ENCODE measurements at regions not wholly inside any gene's neighbourhood (a gene's known extent, or its start where the extent isn't known, plus 50 kb on each side); places are given as distances from the start of the nearest gene placed in this dataset.

- Histone ChIP-seq H3K79me2 (ENCODE audit: insufficient read depth) (no peaks in the 10 kb centered on the region), H3K4me1 (ENCODE audit: insufficient read depth) (no peaks in the 10 kb centered on the region), H4K20me1 (ENCODE audit: insufficient read depth) (no peaks in the 10 kb centered on the region), H3K9me3 (ENCODE audit: low read depth) (no peaks in the 10 kb centered on the region), H3K9me2 (ENCODE audit: insufficient read depth) (no peaks in the 10 kb centered on the region), H2AFZ (no peak overlapping the region), H3K9ac (no peak overlapping the region), H3F3A (ENCODE audit: insufficient read depth) (no peaks in the 10 kb centered on the region), H3K27me3 (replicated peaks; ENCODE audit: insufficient read depth) (no peaks in the 10 kb centered on the region), H3K4me3 (no peak overlapping the region), H3K27ac (no peak overlapping the region), H3K36me3 (ENCODE audit: low read depth) (no peaks in the 10 kb centered on the region), H3K4me2 (ENCODE audit: unreplicated experiment) (no peak overlapping the region)
- WGBS, 2 experiments (ENCODE audit: low coverage in 1 of 2, low lambda C conversion rate in 2 of 2, missing lambda C conversion rate in 2 of 2), result 18 to 20% methylated on average over 9 of the region's 9 CpGs
- TF ChIP-seq EZH2phosphoT487 (IDR thresholded peaks at IDR 0.05; ENCODE audit: insufficient read depth, low read depth) (no peak), EZH2 (IDR thresholded peaks at IDR 0.05; ENCODE audit: insufficient read depth, poor library complexity, severe bottlenecking) (no peak)
- in situ Hi-C loops (cut with MboI), result no loop called here
- DNase-seq, result no peak
These were observed 547.1 kb upstream of the LINC00305 start for GRCh38 chr18:64695851-64696553.

DNA sequence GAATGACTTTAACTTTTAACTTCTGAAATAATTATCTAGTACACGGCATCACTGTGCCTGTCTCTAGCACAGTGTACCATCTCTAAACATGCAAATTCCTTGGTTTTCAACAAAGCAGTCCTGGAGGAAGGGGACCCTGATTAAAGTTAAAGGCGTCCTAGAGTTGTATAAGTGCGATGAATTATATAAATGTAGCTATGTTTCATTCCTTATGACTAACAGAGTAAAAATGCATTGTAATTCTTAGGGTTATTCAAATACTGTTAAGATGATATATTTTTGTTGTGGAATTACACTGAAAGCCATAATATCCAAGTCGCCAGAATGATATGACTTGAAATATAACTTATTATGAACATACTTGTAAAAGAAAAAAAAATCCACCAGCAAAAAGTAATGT is 544.9 kb upstream of the LINC00305 start:
- Histone ChIP-seq H3F3A (ENCODE audit: insufficient read depth) (no peaks in the 10 kb centered on the region), H3K36me3 (ENCODE audit: low read depth) (no peaks in the 10 kb centered on the region), H2AFZ (no peak overlapping the region), H3K4me2 (ENCODE audit: unreplicated experiment) (no peak overlapping the region), H3K27ac (no peak overlapping the region), H3K4me3 (no peak overlapping the region), H4K20me1 (ENCODE audit: insufficient read depth) (no peaks in the 10 kb centered on the region), H3K27me3 (replicated peaks; ENCODE audit: insufficient read depth) (no peaks in the 10 kb centered on the region), H3K4me1 (ENCODE audit: insufficient read depth) (no peaks in the 10 kb centered on the region), H3K9me2 (ENCODE audit: insufficient read depth) (no peaks in the 10 kb centered on the region), H3K9me3 (ENCODE audit: low read depth) (no peaks in the 10 kb centered on the region), H3K79me2 (ENCODE audit: insufficient read depth) (no peaks in the 10 kb centered on the region), H3K9ac (no peak overlapping the region)
- TF ChIP-seq EZH2phosphoT487 (IDR thresholded peaks at IDR 0.05; ENCODE audit: insufficient read depth, low read depth) (no peak), EZH2 (IDR thresholded peaks at IDR 0.05; ENCODE audit: insufficient read depth, poor library complexity, severe bottlenecking) (no peak)
- in situ Hi-C loops (cut with MboI), result no loop called here
- 26 to 33% methylated on average over 4 of the region's 4 CpGs for WGBS, 2 experiments (ENCODE audit: low coverage in 1 of 2, low lambda C conversion rate in 2 of 2, missing lambda C conversion rate in 2 of 2)
- DNase-seq, result no peak

GRCh38 chr18:64692826-64693225 is 543.9 kb upstream of the LINC00305 start:
- H3K4me1 ChIP-seq (ENCODE audit: insufficient read depth), result no peaks in the 10 kb centered on the region
- no peaks in the 10 kb centered on the region for H3K36me3 ChIP-seq (ENCODE audit: low read depth)
- H4K20me1 ChIP-seq (ENCODE audit: insufficient read depth), result no peaks in the 10 kb centered on the region
- no peak overlapping the region for H3K9ac ChIP-seq
- 11 to 14% methylated on average over 2 of the region's 2 CpGs for WGBS, 2 experiments (ENCODE audit: low coverage in 1 of 2, low lambda C conversion rate in 2 of 2, missing lambda C conversion rate in 2 of 2)
- no peaks in the 10 kb centered on the region for H3K79me2 ChIP-seq (ENCODE audit: insufficient read depth)
- no peaks in the 10 kb centered on the region for H3K27me3 ChIP-seq (replicated peaks; ENCODE audit: insufficient read depth)
- no peaks in the 10 kb centered on the region for H3K9me2 ChIP-seq (ENCODE audit: insufficient read depth)
- TF ChIP-seq EZH2phosphoT487 (IDR thresholded peaks at IDR 0.05; ENCODE audit: insufficient read depth, low read depth) (no peak), EZH2 (IDR thresholded peaks at IDR 0.05; ENCODE audit: insufficient read depth, poor library complexity, severe bottlenecking) (no peak)
- no peak overlapping the region for H3K4me2 ChIP-seq (ENCODE audit: unreplicated experiment)
- no peaks in the 10 kb centered on the region for H3K9me3 ChIP-seq (ENCODE audit: low read depth)
- H3F3A ChIP-seq (ENCODE audit: insufficient read depth), result no peaks in the 10 kb centered on the region
- no peak overlapping the region for H3K4me3 ChIP-seq
- DNase-seq, result no peak
- in situ Hi-C loops (cut with MboI), result no loop called here
- H2AFZ ChIP-seq, result no peak overlapping the region
- no peak overlapping the region for H3K27ac ChIP-seq

- WGBS, 2 experiments (ENCODE audit: low coverage in 1 of 2, low lambda C conversion rate in 2 of 2, missing lambda C conversion rate in 2 of 2), result 8 to 13% methylated on average over 2 of the region's 2 CpGs
- H3K9ac ChIP-seq, result no peak overlapping the region
- no peak for DNase-seq
- no peaks in the 10 kb centered on the region for H3K9me3 ChIP-seq (ENCODE audit: low read depth)
- no peaks in the 10 kb centered on the region for H3K27me3 ChIP-seq (replicated peaks; ENCODE audit: insufficient read depth)
- no peaks in the 10 kb centered on the region for H3K4me1 ChIP-seq (ENCODE audit: insufficient read depth)
- TF ChIP-seq EZH2 (IDR thresholded peaks at IDR 0.05; ENCODE audit: insufficient read depth, poor library complexity, severe bottlenecking), result no peak
- no peak for TF ChIP-seq EZH2phosphoT487 (IDR thresholded peaks at IDR 0.05; ENCODE audit: insufficient read depth, low read depth)
- no peak overlapping the region for H2AFZ ChIP-seq
- H3K79me2 ChIP-seq (ENCODE audit: insufficient read depth), result no peaks in the 10 kb centered on the region
- no peaks in the 10 kb centered on the region for H3K9me2 ChIP-seq (ENCODE audit: insufficient read depth)
- no peak overlapping the region for H3K4me2 ChIP-seq (ENCODE audit: unreplicated experiment)
- no peaks in the 10 kb centered on the region for H3K36me3 ChIP-seq (ENCODE audit: low read depth)
- H3K4me3 ChIP-seq, result no peak overlapping the region
- H3F3A ChIP-seq (ENCODE audit: insufficient read depth), result no peaks in the 10 kb centered on the region
- in situ Hi-C loops (cut with MboI), result no loop called here
- H4K20me1 ChIP-seq (ENCODE audit: insufficient read depth), result no peaks in the 10 kb centered on the region
- H3K27ac ChIP-seq, result no peak overlapping the region
These were observed 530.2 kb upstream of the LINC00305 start for GRCh38 chr18:64679121-64679520.

All from GM23248 (cell line).